Chondrocyte (in vitro differentiated cells): ENCODE measurements at regions not wholly inside any gene's neighbourhood (a gene's known extent, or its start where the extent isn't known, plus 50 kb on each side); places are given as distances from the start of the nearest gene placed in this dataset.

Experiments
- DNase-seq: peaks from one replicate; pipeline ENCODE4 v3.0.0; 2021; ENCODE audit warnings: mixed read lengths, low spot score
- H3K27ac Mint-ChIP-seq: one replicate; pipeline ENCODE4 v1.8.0; 2021; ENCODE audit warnings: mild to moderate bottlenecking, moderate library complexity, mixed read lengths; ENCODE audit not compliant: unreplicated experiment
- H3K27me3 Mint-ChIP-seq: 2 replicates; pipeline ENCODE4 v1.8.0; 2021; ENCODE audit warnings: low read depth, mixed read lengths
- H3K36me3 Mint-ChIP-seq: 2 replicates; pipeline ENCODE4 v1.8.0; 2021; ENCODE audit warnings: low read depth, mixed read lengths
- H3K4me1 Mint-ChIP-seq: 2 replicates; pipeline ENCODE4 v1.8.0; 2021; ENCODE audit warnings: low read depth, mild to moderate bottlenecking, mixed read lengths
- H3K4me3 Mint-ChIP-seq: one replicate; pipeline ENCODE4 v1.8.0; 2021; ENCODE audit warnings: mild to moderate bottlenecking, moderate library complexity, mixed read lengths; ENCODE audit not compliant: unreplicated experiment
- H3K9me3 Mint-ChIP-seq: 2 replicates; pipeline ENCODE4 v1.8.0; 2021; ENCODE audit warnings: low read depth, mixed read lengths
- CTCF ChIP-seq: fragments of 200-600 bp; sonication (generic); IDR thresholded peaks from 2 replicates; pipeline ENCODE4 v1.5.0; 2021; ENCODE audit warnings: antibody characterized with exemption, mild to moderate bottlenecking, moderate library complexity

GRCh38 chr2:225998653-225999052 is 599.1 kb downstream of the NYAP2 start:
- no peak overlapping the region for H3K27ac Mint-ChIP-seq
- peaks cover 2% of the 10 kb centered on the region for H3K9me3 Mint-ChIP-seq
- H3K27me3 Mint-ChIP-seq: no peaks in the 10 kb centered on the region
- no peak overlapping the region for H3K4me3 Mint-ChIP-seq
- no peaks in the 10 kb centered on the region for H3K36me3 Mint-ChIP-seq
- no peak for DNase-seq
- peaks cover 21% of the 10 kb centered on the region for H3K4me1 Mint-ChIP-seq
- no peak for TF ChIP-seq CTCF

GRCh38 chr2:225998116-225998515 is 598.6 kb downstream of the NYAP2 start:
- DNase-seq: no peak
- peaks cover 21% of the 10 kb centered on the region for H3K4me1 Mint-ChIP-seq
- no peak overlapping the region for H3K4me3 Mint-ChIP-seq
- H3K36me3 Mint-ChIP-seq: no peaks in the 10 kb centered on the region
- H3K27ac Mint-ChIP-seq: no peak overlapping the region
- no peaks in the 10 kb centered on the region for H3K27me3 Mint-ChIP-seq
- peaks cover 2% of the 10 kb centered on the region for H3K9me3 Mint-ChIP-seq
- no peak for TF ChIP-seq CTCF

GRCh38 chr2:225996462-225996828 is 596.9 kb downstream of the NYAP2 start:
- DNase-seq: no peak
- Mint-ChIP-seq H3K4me3 (no peak overlapping the region), H3K27ac (no peak overlapping the region), H3K4me1 (peaks cover 18% of the 10 kb centered on the region), H3K36me3 (no peaks in the 10 kb centered on the region), H3K9me3 (peaks cover 2% of the 10 kb centered on the region), H3K27me3 (no peaks in the 10 kb centered on the region)
- TF ChIP-seq CTCF: no peak

GRCh38 chr2:225995796-225996461 is 596.4 kb downstream of the NYAP2 start:
- H3K27ac Mint-ChIP-seq: peak overlapping the region; percentile 57
- H3K36me3 Mint-ChIP-seq: no peaks in the 10 kb centered on the region
- no peaks in the 10 kb centered on the region for H3K27me3 Mint-ChIP-seq
- H3K4me1 Mint-ChIP-seq: peaks cover 18% of the 10 kb centered on the region
- no peak for TF ChIP-seq CTCF
- H3K9me3 Mint-ChIP-seq: peaks cover 2% of the 10 kb centered on the region
- no peak overlapping the region for H3K4me3 Mint-ChIP-seq
- DNase-seq: no peak

GRCh38 chr2:225994748-225995405 is 595.4 kb downstream of the NYAP2 start:
- peaks cover 18% of the 10 kb centered on the region for H3K4me1 Mint-ChIP-seq
- DNase-seq: no peak
- TF ChIP-seq CTCF: no peak
- peaks cover 2% of the 10 kb centered on the region for H3K9me3 Mint-ChIP-seq
- no peaks in the 10 kb centered on the region for H3K36me3 Mint-ChIP-seq
- H3K27me3 Mint-ChIP-seq: no peaks in the 10 kb centered on the region
- H3K27ac Mint-ChIP-seq: peak overlapping the region; percentile 9
- H3K4me3 Mint-ChIP-seq: no peak overlapping the region
